ENCODE measurements at regions not wholly inside any gene's neighbourhood (a gene's known extent, or its start where the extent isn't known, plus 50 kb on each side); places are given as distances from the start of the nearest gene placed in this dataset.

DNA sequence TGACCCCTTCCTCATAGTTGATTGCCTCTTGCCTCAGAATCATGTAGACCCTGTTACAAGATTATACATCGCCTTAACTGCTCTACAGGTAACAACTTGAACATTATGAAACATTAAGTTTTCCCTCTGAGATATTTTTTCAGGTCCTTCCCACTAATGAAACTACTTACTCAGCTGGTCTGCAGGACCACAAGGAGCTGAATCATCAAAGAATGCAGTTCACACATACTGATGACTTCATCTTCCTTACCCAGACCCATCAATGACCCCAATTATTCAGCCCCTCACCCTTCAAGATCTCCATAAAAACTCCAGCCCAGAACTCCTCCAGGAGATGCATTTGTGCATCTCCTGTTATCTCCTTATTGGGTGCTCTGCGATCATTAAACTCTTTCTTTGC is 720.9 kb downstream of the RAPGEF2 start:
- TF ChIP-seq EZH2 (IDR thresholded peaks at IDR 0.05) (no peak), POLR2AphosphoS5 (IDR thresholded peaks at IDR 0.05; ENCODE audit: borderline replicate concordance, low read depth, low read length) (no peak)
